Hematopoietic multipotent progenitor cell treated with erythropoietin and hydrocortisone succinate and interleukin-3 and kit ligand, for 8 days (in vitro differentiated cells): ENCODE measurements at regions not wholly inside any gene's neighbourhood (a gene's known extent, or its start where the extent isn't known, plus 50 kb on each side); places are given as distances from the start of the nearest gene placed in this dataset.
"Not testable (repeated sequence)": the region's sequence is repeated elsewhere in the genome, so short reads cannot be mapped to it uniquely, and the experiment has no call there.

Experiments used
- DNase-seq: peaks from one replicate; pipeline ENCODE4 v3.0.0-alpha.2; 2015

GRCh38 chr4:85018983-85019382 is 52.5 kb upstream of the WDFY3 start:
- DNase-seq: no peak

GRCh38 chr4:85019411-85019810 is 52.9 kb upstream of the WDFY3 start:
- DNase-seq: no peak

- DNase-seq: no peak
Observed at GRCh38 chr4:85024671-85025070, 58.2 kb upstream of the WDFY3 start.

- DNase-seq: no peak
Observed at GRCh38 chr4:85028910-85029309, 62.4 kb upstream of the WDFY3 start.

- DNase-seq: no peak
Observed at GRCh38 chr4:85029453-85029852, 63.0 kb upstream of the WDFY3 start.

- DNase-seq: no peak
Observed at GRCh38 chr4:85030156-85030555, 63.7 kb upstream of the WDFY3 start.

GRCh38 chr4:85033838-85034237 is 67.3 kb upstream of the WDFY3 start:
- DNase-seq: not testable (repeated sequence)

GRCh38 chr4:85039526-85039925 is 73.0 kb upstream of the WDFY3 start:
- no peak for DNase-seq

- not testable (repeated sequence) for DNase-seq
Observed at GRCh38 chr4:85043812-85044496, 77.5 kb upstream of the WDFY3 start.

- no peak for DNase-seq
Observed at GRCh38 chr4:85050736-85051135, 84.2 kb upstream of the WDFY3 start.

GRCh38 chr4:85051526-85051925 is 85.0 kb upstream of the WDFY3 start:
- no peak for DNase-seq

- not testable (repeated sequence) for DNase-seq
Observed at GRCh38 chr4:85054925-85055324, 88.4 kb upstream of the WDFY3 start.

- no peak for DNase-seq
Observed at GRCh38 chr4:85058551-85058950, 92.1 kb upstream of the WDFY3 start.

- DNase-seq: no peak
Observed at GRCh38 chr4:85061974-85062373, 95.5 kb upstream of the WDFY3 start.

GRCh38 chr4:85062466-85062865 is 96.0 kb upstream of the WDFY3 start:
- DNase-seq: no peak

GRCh38 chr4:85067342-85067741 is 100.9 kb upstream of the WDFY3 start:
- no peak for DNase-seq

GRCh38 chr4:85078016-85078415 is 111.5 kb upstream of the WDFY3 start:
- DNase-seq: no peak

GRCh38 chr4:85081196-85081595 is 114.7 kb upstream of the WDFY3 start:
- DNase-seq: no peak

- peak; percentile 55 for DNase-seq
Observed at GRCh38 chr4:85084371-85085094, 118.0 kb upstream of the WDFY3 start.

- DNase-seq: no peak
Observed at GRCh38 chr4:85086721-85087120, 120.2 kb upstream of the WDFY3 start.

GRCh38 chr4:85092536-85092935 is 126.0 kb upstream of the WDFY3 start:
- DNase-seq: no peak

GRCh38 chr4:85092943-85093342 is 126.5 kb upstream of the WDFY3 start:
- DNase-seq: no peak

GRCh38 chr4:85094735-85095134 is 128.2 kb upstream of the WDFY3 start:
- DNase-seq: no peak

- no peak for DNase-seq
Observed at GRCh38 chr4:85102606-85103005, 136.1 kb upstream of the WDFY3 start.

- DNase-seq: no peak
Observed at GRCh38 chr4:85106166-85106565, 139.7 kb upstream of the WDFY3 start.
